B cell (primary cell): ENCODE measurements at regions not wholly inside any gene's neighbourhood (a gene's known extent, or its start where the extent isn't known, plus 50 kb on each side); places are given as distances from the start of the nearest gene placed in this dataset.

ENCODE experiments used
- CTCF ChIP-seq: fragments of 200-600 bp; IDR thresholded peaks from one replicate; pipeline ENCODE4 v1.8.0; 2022; ENCODE audit warnings: antibody characterized with exemption, mild to moderate bottlenecking
- EZH2 ChIP-seq: IDR thresholded peaks from 2 replicates; pipeline ENCODE4 v1.6.1; 2012; ENCODE audit warnings: borderline replicate concordance, low read depth, mild to moderate bottlenecking, moderate library complexity, low read length; ENCODE audit not compliant: insufficient read depth, poor library complexity, severe bottlenecking

GRCh38 chr9:99350461-99350860, 128.4 kb downstream of the SEC61B start:
- TF ChIP-seq CTCF (no peak), EZH2 (no peak)
